ENCODE measurements at regions not wholly inside any gene's neighbourhood (a gene's known extent, or its start where the extent isn't known, plus 50 kb on each side); places are given as distances from the start of the nearest gene placed in this dataset.
"Not testable (repeated sequence)": the region's sequence is repeated elsewhere in the genome, so short reads cannot be mapped to it uniquely, and the experiment has no call there.

DNA sequence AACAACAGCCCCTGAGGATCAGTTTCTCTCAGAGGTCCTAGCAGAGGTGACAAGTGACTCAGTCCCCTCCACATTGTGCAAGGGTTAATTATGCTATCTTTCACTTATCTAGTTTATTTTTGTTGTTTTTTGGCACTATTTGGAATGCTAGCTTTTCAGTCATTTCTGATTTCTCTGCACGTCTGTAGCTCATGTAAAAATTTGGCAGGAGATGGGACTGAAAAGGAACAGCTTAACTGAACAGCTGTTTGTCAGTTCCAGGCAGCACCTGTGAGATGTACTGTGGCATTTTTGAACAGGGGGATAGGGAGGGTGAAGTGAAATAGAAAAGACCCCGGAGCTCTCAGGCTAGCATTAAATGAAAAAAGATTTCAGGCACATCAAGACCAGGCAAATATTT is 313.5 kb downstream of the SUCLA2 start:
- DNase-seq: no peak

DNA sequence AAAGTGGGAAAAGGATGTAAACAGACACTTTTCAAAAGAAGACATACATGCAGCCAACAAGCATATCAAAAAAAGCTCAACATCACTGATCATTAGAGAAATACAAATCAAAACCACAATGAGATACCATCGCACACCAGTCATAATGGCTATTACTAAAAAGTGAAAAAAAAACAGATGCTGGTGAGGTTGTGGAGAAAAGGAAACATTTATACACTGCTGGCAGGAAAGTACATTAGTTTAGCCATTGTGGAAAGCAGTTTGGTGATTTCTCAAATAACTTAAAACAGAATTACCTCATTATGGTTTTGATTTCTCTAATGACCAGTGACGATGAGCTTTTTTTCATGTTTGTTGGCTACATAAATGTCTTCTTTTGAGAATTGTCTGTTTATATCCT is 315.9 kb downstream of the SUCLA2 start:
- DNase-seq: not testable (repeated sequence)

DNA sequence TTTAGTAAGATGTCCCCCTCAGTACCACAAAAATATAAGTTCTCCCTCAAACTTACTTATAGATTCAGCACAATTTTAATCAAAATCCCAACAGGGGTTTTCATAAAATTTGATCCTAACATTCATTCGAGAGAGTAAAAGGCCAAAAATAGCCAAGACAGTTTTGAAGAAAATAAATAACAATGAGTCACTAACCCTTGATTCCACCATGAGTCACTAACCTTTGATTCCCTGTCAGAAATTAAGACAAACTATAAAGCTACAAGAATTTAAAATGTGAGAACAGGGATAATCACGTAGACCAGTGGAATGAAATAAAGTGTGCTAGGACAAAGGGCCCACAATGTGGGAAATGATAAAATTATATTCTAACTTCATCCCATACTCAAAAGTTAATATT is 320.3 kb downstream of the SUCLA2 start:
- DNase-seq: no peak

DNA sequence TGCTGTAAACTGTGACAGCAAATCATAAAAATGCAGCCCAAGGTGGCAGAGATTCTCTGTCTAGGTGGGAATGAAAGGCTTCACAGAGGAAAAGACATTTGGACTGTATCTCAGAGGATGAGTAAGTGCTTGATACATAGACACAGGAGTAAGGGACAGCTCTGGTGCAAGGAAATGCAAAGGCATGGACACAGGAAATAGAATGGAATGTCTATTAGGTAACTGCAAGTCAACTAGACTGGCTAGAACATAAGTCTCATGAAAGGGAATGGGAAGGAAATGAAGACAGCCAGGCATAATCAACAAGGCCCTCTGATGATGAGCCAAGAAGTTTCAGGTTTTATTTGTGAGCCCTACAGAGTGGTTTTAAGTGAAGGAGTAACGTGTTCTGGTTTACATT is 321.7 kb downstream of the SUCLA2 start:
- DNase-seq: no peak

DNA sequence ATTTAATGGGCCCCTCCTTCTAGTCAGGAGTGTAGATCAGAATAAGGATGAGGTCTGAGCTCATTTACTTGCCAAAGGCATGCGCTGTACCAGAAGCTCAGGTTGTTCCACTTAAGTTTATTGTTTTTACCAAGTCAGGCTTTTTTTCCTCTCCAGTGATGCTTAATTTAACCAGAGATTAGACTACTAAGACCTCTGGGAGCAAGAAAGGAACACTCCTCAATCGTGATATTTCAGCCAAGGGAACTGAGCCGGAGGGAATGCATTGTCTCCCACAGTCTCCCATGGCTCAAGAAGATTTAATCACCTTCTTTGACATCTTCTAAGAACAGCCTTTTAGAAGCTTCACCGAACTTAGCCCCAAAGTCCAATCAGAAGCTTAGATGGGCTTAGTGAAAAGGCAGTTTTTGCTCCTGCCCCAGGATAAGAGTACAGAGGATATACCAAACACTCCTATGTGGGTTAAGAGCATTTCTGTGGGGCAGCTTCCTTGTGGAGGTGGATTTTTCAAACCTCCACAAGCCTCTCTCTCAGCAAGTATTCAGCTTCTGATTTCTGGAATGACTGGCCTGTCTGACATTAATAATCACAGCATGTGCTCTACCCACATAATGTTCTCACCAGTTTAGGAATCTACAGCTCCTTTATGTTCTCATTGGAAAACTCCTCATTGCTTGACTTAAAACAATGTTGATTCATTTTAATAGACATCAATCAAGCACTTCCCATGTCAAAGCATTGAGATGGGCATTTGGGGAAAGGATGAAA is 322.7 kb downstream of the SUCLA2 start:
- DNase-seq: no peak

DNA sequence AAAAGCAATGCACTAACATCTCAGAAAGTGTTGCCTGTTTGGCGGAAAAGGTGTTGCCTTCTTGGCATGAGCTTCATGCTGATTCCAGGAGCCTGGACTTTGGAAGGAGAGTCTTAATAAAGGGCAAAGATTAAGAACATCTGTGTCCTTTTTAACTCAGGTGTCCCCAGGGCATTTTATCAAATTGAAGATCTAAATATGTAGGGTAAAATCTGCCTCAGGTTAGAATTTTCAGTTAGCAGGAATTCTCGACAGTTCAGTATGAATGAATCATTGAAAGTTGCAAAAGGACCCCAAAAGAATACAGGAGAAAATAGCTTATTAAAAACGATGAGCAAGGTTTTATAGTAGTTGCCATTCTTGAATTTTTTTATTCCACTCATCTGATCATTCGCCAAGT is 325.2 kb downstream of the SUCLA2 start:
- no peak for DNase-seq

DNA sequence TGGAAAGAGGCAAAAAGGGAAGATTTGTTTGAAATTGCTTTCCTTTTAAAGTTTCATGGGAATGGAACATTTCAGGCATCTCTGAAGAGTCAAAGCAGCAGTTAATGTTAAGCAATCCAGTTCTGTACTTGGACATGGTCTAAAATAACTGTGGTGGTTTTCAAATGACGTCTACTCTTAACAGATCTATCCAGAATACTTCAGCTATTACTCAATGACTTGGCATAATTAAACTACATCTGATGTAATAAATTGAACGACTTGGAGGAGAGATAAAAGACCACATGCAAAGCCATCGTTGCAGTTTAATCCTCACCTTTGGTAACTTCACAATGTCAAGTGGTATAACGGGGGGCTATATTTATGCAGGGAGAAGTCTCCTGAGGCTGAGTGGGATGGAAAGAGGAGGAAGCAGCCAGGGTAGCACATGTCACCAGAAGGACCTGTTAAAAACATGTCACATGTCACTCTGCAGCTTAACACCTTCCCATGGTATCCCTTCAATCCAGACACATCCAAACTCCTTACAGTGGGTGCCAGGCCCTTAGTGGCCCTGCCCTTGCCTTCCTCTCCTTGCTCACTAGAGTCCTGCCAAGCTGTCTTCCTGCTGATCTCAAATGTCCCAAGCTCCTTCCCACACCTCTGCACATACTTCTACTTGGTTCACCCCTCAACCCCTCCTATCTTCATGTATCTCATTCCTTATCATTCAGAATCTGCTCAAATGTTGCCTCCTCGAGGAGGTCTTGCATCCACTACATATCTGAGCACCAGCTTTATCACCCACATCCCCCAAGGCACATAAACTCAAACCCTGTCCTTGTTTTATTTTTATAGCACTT is 327.8 kb downstream of the SUCLA2 start:
- DNase-seq: no peak

DNA sequence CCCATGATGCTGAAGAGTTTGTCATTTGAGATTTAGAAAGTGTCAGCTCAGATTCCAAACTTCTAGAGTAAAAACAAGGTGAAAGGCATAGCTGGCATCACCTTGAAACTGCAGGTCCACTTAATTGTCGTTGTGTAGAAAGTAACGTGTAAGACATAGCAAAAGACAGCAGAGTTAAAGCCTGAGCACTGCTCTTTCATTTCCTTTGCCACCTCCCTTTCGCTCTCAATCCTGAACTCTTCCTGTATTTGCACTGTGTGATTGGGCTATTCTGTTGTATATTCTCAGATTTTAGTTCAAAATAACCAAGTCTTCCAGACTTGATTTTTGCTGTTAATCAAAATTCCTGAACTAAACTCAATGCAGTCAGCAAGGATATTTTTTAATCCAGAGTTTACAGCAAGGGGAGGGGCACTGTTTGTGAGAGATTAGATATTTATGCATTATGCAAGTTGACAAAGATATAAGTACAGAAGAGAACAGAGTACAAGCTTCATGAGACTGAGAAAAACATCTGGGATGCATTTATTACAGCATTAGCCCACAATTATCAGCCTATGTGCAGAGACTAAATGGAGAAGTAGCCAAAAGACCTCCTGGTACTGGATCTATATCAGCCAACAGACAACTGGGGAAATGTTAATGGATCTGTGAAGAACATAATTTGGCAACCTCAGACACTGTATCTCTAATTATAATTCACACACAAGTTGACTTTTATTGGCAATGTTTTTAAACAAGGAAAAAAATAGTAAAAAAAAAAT is 328.6 kb downstream of the SUCLA2 start:
- no peak for DNase-seq

DNA sequence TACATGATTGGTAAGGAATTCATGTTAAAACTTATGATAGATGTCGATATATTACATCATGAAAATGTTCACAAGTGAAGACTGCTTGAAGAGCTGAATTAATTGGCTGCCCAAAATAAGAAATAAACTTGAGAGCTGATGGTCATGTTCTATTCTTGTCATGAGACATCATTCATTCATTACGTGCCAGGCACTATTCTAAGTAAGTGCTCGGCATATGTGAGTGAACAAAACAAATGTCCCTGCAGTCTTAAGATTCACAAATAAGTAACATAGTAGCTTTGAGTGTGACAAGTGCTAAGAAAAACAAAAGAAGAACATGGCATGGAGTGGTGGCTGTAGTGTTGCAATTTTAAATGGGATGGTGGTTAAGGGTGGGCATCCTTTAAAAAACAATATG is 329.3 kb downstream of the SUCLA2 start:
- no peak for DNase-seq

DNA sequence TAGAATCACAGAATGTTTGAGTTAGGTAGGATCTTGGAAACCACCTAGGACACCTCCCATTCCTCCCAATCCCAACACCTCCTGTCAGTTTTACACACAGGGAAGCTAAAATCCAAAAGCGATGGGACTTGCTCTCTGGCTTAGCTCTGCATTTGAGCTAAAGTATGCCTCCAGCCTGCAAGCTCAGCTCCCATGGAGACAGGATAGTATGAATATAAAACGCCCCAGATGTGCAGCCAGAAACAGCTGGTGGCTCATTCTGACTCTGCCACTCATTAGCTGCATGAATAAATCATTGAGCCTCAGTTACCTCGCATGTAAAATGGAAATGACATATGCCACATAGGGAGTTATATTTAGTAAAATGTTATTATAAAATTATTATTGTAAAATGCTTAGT is 336.0 kb downstream of the SUCLA2 start:
- DNase-seq: no peak

DNA sequence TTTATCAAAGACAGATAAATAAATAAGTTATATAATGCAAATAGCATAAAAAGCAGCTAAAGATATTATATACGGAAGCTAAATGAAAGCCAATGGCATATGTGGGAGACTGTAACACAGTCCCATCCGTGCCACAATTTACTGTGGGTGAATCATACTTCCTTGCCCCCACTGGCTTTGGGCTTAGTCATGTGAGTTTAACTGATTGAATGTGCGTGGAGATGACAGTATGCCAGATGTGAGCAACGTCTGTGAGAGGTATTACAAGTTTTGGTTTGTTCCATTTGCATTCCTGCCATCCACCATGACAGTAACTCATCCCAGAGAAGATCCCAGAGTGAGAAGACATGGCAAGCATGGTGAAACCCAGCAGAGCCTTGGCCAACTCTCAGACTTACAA is 340.0 kb downstream of the SUCLA2 start:
- DNase-seq: no peak

DNA sequence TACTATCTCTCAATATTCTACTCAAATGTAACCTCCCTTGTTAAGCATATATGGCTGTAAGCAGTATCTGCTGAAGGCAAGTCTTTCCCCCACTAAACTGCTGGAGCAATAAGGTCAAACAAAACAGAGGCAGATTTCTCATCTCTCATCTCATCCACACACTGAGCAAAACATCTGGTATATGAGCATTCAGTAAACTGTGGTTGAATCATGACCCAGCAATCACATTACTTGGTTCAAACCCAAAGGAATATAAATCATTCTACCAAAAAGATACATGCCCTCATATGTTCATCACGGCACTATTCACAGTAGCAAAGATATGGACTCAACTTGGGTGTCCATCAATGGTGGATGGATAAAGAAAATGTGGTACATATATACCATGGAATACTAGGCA is 344.4 kb downstream of the SUCLA2 start:
- DNase-seq: no peak

DNA sequence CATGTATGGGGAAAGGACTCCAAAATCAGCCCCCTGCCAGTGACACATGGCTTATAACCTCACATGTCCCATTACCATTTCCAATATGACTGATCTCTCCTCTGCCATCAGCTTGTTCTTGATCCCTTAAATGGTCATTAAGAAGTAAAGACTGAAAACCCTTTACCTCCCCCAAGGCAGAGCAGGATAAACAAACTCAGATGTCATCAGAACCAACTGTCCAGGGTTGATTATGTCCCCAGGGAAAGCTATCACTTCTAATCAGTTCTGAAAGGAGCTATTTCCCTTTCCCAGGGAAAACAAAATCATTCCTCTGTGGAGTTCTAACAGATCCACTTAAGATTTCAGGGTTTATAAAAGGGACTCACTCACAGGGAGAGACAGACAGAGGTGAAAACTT is 350.9 kb downstream of the SUCLA2 start:
- no peak for DNase-seq

DNA sequence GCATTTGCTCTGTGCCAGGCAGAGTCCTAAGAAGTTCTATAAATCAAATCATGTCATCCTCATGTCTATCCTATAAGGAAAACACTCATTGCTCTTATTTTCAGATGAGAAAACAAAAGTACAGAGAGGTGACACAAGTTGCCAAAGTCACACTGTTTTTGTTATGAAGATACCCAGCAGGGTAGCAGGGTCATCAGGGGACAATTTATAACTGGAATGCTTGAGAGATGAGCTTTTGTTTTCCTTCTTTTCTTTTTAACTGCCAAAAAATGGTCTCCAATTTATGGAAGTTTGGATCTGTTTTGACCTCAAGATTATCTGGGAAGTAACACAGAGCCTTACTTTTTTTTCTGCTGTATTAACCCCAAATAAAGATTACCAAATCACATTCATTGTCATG is 354.1 kb downstream of the SUCLA2 start:
- no peak for DNase-seq

DNA sequence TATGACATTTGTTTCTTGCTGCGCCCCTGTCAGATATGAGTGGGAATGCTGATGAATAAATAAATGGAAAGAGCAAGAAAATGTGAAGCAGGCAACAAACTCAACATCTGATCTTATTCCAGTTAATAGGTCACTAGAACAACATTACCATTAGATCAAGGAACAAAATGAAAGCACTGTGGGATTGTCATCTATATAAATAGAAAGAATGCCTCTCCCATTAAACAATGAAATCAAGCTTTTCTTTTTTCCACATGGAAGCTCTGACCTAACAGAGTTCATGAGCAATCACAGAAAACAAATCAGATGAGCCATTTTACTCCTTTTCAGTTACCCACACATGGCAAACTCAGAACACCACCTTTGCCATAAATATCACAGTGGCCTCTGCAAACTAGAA is 354.8 kb downstream of the SUCLA2 start:
- no peak for DNase-seq

DNA sequence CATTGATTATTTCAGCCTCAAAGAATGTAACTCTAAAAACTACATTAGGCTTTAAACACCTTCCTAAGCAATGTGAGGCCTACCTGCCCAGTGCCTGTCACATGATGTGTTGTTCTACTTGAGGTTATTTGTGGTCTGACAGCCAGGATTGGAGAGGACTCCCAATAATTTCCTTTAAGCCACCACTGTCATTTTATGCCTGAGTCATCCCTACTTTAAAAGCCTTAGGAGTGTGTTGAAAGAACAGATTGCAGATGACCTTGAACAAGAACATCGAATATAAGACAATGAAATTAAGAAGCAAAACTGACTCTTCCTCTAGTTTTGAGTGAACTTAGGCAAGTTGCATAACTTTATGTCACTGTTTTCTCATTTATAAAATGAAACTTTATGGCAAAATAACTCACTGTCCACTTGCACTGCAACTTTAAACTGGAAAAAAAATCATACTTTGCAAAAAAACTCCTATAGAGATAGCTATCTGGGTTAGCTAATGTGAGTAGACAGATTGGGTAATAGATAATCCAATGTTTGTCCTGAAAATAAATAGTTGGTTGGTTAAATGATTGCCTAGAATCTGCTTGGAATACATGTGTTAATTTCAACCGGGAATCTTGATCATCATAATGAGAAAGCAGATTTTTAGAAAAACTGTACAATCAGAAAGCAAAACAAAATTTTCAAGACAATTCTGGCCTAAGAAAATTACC is 361.2 kb downstream of the SUCLA2 start:
- no peak for DNase-seq

DNA sequence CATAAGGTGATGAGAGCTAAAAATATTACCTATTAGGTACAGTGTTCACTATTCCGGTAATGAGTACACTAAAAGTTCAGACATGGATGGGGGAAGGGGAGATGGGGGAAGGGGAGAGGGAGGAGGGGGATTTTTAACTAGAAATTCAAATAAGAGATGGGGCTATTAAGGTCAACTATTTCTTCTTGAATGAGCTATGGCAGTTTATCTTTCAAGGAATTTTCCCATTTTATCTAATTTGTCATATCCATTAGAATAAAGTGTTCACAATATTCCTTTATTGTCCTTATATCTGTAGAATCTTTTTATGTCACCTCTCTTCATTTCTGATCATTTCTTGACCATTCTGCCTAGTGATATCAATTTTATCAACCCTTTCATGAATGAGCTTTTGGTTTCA is 362.4 kb downstream of the SUCLA2 start:
- no peak for DNase-seq

DNA sequence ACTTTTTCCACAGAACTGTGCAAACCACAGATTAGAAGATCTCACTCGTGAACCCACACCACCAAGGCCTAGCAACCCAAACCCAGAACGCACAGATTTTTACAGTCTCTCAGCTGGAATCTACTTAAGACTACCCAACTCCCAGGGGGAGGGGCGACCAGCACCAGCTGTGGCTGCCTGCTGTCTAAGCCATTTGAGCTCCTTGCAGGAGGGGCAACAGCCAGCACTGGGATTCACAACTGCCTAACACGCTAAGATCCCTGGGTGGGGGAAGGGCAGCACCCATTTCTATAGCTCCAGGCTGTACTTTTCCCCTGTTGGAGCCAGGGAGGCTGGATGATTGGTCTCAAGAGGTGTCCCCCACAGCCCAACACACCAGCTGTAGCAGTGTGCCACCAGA is 368.8 kb downstream of the SUCLA2 start:
- DNase-seq: no peak

DNA sequence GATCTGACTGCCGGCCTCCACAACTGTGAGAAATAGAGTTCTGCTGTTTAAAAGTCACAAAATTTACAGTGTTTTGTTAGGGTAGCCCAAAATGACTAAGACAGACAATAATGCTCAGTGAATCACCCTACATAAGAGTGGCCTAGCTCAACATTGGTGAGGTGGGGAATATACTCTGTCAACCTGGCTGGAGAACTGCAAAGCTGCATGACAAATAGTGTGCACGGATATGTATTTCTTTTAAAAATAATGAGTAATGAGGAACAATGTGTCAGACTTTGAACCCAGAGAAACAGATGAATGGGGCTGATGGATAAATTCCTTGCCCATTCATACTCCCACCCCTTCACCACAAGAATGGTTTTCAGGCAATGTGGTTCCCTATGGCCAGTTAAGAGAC is 372.4 kb downstream of the SUCLA2 start:
- DNase-seq: no peak

DNA sequence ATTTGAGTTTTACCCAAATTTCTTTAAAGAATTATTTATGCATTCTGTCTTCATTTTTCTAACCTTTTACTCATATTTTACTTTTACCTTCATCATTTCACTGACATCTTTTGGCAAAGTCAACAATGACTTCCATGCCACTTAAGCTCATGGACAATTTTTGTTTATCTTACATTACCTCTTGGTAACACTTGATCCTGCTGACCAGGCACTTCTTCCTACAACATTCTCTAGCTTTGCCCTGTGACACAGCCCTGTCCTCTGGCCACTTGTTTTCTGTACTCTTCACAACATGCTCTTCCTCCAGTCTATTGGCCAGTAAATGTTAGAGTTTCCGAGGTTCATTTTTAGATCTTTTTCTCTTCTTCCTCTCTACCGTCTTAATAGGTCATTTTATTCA is 377.2 kb downstream of the SUCLA2 start:
- DNase-seq: no peak

DNA sequence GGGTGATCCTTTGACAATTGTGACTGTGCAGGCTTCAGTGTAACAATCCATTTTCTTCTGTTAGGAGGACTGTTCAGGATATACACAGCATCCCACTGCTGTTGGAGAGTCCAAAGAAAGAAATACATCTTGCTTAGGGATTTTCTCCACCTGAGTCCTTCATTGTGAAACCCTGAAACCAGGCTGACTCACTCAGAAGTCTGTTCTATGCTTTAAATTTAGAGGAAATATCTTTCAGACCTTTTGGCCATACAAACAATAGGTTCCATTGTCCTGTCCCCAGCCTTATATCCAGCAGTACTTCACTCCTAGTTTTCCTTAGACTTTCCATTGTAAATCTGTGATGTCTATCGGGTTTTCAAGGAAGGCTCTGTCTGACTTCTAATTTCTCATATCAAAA is 379.1 kb downstream of the SUCLA2 start:
- no peak for DNase-seq

DNA sequence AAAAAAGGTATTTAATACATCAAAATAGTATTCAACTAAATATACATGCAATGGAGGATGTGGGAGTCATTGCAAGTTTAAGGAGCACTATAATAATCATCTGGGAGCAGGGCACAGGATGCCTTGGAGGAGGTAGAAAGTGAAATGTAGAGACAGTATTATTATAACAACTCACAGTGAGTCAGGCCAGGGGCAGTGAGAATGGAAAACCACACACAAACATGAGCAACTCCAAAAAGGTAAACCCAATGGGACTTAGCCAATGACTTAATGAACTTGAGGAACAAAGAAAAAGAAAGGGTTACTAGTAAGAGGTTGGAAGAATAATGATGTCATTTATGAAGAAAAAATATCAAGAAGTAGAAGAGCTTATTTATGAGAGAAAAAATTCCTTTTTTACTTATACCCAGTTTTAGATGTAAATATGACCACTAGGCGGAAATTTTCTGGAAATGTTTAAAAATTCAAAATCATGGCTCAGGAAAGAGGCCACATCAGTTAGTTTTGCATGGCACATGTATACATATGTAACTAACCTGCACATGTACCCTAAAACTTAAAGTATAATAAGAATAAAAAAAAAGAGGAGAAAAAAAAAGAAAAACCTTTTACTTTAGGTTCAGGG is 389.3 kb downstream of the SUCLA2 start:
- no peak for DNase-seq

DNA sequence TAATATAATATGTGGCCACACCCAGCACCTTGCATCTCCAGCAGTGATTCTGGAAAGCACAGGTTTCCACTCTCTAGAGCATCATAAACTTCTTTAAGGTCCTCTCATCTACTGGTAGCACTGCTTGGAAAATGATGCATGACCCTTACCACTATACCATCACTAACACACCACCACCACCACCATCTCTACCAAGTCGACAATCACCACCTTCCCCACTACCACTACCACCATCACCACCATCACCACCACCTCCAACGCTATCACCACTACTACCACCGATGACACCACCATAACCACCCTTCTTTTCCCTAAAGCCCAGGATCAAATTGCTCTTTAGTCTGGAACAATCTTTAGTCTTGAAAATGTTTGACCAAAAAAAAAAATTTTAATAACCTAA is 390.4 kb downstream of the SUCLA2 start:
- DNase-seq: no peak

Measured in CD4-positive, alpha-beta T cell treated with Interleukin-4 for 1 hour (primary cell).